BJ (cell line): ENCODE measurements at regions not wholly inside any gene's neighbourhood (a gene's known extent, or its start where the extent isn't known, plus 50 kb on each side); places are given as distances from the start of the nearest gene placed in this dataset.
"Not testable (repeated sequence)": the region's sequence is repeated elsewhere in the genome, so short reads cannot be mapped to it uniquely, and the experiment has no call there.

Experiments
- CTCF ChIA-PET: fragments of 350-600 bp; formaldehyde crosslinking; extraction: SDS; loops from one replicate; lab custom pipeline; 2021; ENCODE audit warnings: antibody characterized with exemption, inconsistent platforms; lab: Yijun Ruan, JAX
- POLR2A ChIA-PET: fragments of 300-600 bp; sonication (Branson Sonifier 250); formaldehyde crosslinking; extraction: SDS; loops from one replicate; lab custom pipeline; 2021; ENCODE audit warnings: antibody characterized with exemption; lab: Charles Lee
- DNase-seq: peaks from one replicate; pipeline ENCODE4 v3.0.0-alpha.2; 2011; ENCODE audit warnings: low read depth
- H3K27me3 ChIP-seq: 2 replicates; pipeline ENCODE4 v1.6.0; 2011; ENCODE audit warnings: low read length; ENCODE audit not compliant: control insufficient read depth, insufficient read depth
- H3K36me3 ChIP-seq: 2 replicates; pipeline ENCODE4 v1.5.1; 2011; ENCODE audit warnings: low read length; ENCODE audit not compliant: control insufficient read depth, insufficient read depth
- H3K4me3 ChIP-seq: 2 replicates; pipeline ENCODE4 v1.5.1; 2011; ENCODE audit warnings: low read depth, mild to moderate bottlenecking, control low read depth, low read length
- TF ChIP-seq, protein P1 (sequence below): IDR thresholded peaks from 2 replicates; pipeline ENCODE4 v1.5.1; 2011; ENCODE audit warnings: low read depth, mild to moderate bottlenecking, control low read depth, inconsistent platforms, low read length, moderate library complexity; ENCODE audit not compliant: insufficient read depth

DNA sequence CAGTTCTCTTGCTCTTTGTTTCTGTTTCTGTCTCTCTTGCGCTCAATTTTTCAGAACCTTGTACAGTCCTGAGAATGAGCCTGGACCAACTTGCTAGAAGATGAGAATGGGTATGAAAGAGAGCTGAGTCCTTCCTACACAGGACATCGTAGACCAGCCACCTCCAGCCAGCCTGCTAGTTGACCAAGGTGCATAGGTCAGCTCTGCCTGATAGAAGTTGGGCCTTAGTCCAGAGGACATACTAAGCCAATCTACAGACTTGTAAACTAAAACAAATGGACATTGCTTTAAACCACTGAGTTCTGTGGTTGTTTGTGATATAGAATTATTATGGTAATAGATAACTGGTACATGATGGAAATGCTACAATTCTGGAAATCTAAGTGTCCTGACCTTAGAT, 236.4 kb upstream of the ZFP64 start:
- CTCF ChIA-PET = no interaction called here

DNA sequence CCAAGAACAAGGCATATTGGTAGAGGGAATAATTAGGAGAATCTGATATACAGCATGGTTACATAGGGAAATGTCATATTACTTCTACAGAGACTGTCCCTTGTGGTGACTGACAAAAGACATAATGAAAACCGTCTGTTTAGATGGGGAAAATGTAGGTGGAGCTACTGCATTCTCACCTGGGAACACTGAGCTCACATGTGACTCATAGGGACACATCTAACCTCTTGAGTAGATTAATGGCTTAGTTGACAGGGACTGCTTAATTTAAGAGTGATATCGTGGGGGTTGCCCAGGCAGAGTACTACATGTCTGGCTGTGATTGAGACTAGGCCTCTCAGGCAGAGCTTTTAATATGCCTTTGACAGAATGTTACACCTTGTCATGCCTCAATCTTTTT, 235.3 kb upstream of the ZFP64 start:
- CTCF ChIA-PET = interaction anchor here (1.0 to 1.2 kb wide), 2 partner anchors 11 to 16 kb away, joined by 3 read pairs; no protein-coding TSS in a partner anchor
- Histone ChIP-seq H3K27me3 (no peaks in the 10 kb centered on the region), H3K4me3 (no peak overlapping the region), H3K36me3 (no peaks in the 10 kb centered on the region)
- POLR2A ChIA-PET = no interaction called here
- DNase-seq = no peak
- TF ChIP-seq, protein P1, sequence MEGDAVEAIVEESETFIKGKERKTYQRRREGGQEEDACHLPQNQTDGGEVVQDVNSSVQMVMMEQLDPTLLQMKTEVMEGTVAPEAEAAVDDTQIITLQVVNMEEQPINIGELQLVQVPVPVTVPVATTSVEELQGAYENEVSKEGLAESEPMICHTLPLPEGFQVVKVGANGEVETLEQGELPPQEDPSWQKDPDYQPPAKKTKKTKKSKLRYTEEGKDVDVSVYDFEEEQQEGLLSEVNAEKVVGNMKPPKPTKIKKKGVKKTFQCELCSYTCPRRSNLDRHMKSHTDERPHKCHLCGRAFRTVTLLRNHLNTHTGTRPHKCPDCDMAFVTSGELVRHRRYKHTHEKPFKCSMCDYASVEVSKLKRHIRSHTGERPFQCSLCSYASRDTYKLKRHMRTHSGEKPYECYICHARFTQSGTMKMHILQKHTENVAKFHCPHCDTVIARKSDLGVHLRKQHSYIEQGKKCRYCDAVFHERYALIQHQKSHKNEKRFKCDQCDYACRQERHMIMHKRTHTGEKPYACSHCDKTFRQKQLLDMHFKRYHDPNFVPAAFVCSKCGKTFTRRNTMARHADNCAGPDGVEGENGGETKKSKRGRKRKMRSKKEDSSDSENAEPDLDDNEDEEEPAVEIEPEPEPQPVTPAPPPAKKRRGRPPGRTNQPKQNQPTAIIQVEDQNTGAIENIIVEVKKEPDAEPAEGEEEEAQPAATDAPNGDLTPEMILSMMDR = no peak

More for the DNA sequence above, 236.4 kb upstream of the ZFP64 start:
- DNase-seq = no peak
- TF ChIP-seq, protein P1 = no peak
- Histone ChIP-seq H3K27me3 (no peaks in the 10 kb centered on the region), H3K4me3 (no peak overlapping the region), H3K36me3 (no peaks in the 10 kb centered on the region)
- POLR2A ChIA-PET = no interaction called here

DNA sequence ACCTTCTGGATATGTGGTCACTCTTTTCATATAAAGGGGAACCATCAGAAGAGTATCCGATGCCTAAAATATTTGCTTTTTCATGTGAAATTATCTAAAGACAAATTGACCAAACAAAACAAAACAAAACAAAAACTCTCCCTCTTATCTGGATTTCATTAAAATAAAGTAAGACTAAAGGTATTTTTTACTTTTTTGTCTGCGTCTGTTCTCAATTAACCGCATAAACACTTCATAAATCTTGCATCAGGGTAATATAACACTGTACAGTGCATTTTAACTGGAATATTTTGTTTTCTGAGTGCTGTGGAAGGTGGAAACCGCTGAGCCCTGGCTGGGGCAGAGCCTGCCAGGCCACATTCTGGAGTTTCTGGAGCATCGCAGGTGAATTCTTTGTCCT, 234.1 kb upstream of the ZFP64 start:
- ChIA-PET POLR2A (no interaction called here), CTCF (interaction anchor here (1.2 to 1.3 kb wide), 2 partner anchors 10 to 114 kb away, joined by 3 read pairs; no protein-coding TSS in a partner anchor)
- Histone ChIP-seq H3K4me3 (no peak overlapping the region), H3K27me3 (no peaks in the 10 kb centered on the region), H3K36me3 (no peaks in the 10 kb centered on the region)
- TF ChIP-seq, protein P1 = no peak
- peak; percentile 41 for DNase-seq

DNA sequence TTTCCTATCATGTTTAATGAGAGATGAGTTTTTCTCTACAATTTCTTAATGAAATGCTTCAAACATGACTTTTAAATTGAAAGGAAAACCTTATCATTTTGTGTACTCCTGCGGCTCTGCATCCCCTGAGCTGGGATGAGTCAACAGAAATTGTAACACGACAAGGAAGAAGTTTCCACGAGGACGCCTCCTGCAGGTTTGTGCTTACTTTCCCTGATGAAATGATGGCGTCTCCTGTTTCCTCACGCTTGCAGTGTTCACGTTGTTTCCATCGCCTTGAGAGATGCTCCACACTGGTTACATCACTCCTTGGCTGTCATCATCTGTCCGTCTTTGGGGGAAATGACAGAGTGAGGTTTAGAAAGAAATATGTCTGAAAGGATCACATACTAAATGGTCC, 233.7 kb upstream of the ZFP64 start:
- DNase-seq = no peak
- Histone ChIP-seq H3K36me3 (no peaks in the 10 kb centered on the region), H3K27me3 (no peaks in the 10 kb centered on the region), H3K4me3 (no peak overlapping the region)
- ChIA-PET POLR2A (no interaction called here), CTCF (interaction anchor here (1.3 kb wide), 1 partner anchor 113 kb away, joined by 3 read pairs; no protein-coding TSS in a partner anchor)
- TF ChIP-seq, protein P1 = no peak

DNA sequence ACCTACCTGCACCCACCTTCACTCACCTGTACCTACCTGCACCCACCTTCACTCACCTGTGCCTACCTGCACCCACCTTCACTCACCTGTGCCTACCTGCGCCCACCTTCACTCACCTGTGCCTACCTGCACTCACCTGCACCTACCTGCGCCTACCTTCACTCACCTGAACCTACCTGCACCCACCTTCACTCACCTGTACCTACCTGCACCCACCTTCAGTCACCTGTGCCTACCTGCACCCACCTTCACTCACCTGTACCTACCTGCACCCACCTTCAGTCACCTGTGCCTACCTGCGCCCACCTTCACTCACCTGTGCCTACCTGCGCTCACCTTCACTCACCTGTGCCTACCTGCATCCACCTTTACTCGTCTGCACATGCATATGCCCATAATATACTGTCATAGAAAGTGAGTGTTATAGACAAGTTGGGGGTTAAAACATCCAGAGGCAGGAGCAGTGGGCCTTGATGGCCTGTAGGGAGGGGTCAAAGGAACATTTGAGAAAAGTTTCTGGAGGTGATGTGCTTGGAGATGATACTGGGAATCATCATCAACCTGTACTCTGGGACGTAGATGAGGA, 232.9 kb upstream of the ZFP64 start:
- H3K4me3 ChIP-seq, POLR2A ChIA-PET, DNase-seq, H3K36me3 ChIP-seq, H3K27me3 ChIP-seq: not testable (repeated sequence)
- CTCF ChIA-PET = interaction anchor here (1.3 kb wide), 1 partner anchor 112 kb away, joined by 3 read pairs; no protein-coding TSS in a partner anchor

DNA sequence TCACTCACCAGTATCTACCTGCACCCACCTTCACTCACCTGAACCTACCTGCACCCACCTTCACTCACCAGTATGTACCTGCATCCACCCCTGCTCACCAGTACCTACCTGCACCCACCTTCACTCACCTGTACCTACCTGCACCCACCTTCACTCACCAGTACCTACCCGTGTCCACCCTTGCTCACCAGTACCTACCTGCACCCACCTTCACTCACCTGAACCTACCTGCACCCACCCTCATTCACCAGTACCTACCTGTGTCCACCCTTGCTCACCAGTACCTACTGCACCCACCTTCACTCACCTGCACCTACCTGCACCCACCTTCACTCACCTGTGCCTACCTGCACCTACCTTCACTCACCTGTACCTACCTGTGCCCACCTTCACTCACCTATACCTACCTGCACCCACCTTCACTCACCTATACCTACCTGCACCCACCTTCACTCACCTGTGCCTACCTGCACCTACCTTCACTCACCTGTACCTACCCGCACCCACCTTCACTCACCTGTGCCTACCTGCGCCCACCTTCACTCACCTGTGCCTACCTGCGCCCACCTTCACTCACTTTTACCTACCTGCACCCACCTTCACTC, 232.1 kb upstream of the ZFP64 start:
- H3K36me3 ChIP-seq, DNase-seq, POLR2A ChIA-PET, H3K27me3 ChIP-seq, CTCF ChIA-PET, H3K4me3 ChIP-seq: not testable (repeated sequence)
